Chondrocyte (in vitro differentiated cells): ENCODE measurements at regions not wholly inside any gene's neighbourhood (a gene's known extent, or its start where the extent isn't known, plus 50 kb on each side); places are given as distances from the start of the nearest gene placed in this dataset.

Experiments used
- DNase-seq: peaks from one replicate; pipeline ENCODE4 v3.0.0; 2021; ENCODE audit warnings: mixed read lengths, low spot score
- H3K27ac Mint-ChIP-seq: one replicate; pipeline ENCODE4 v1.8.0; 2021; ENCODE audit warnings: mild to moderate bottlenecking, moderate library complexity, mixed read lengths; ENCODE audit not compliant: unreplicated experiment
- H3K27me3 Mint-ChIP-seq: 2 replicates; pipeline ENCODE4 v1.8.0; 2021; ENCODE audit warnings: low read depth, mixed read lengths
- H3K36me3 Mint-ChIP-seq: 2 replicates; pipeline ENCODE4 v1.8.0; 2021; ENCODE audit warnings: low read depth, mixed read lengths
- H3K4me1 Mint-ChIP-seq: 2 replicates; pipeline ENCODE4 v1.8.0; 2021; ENCODE audit warnings: low read depth, mild to moderate bottlenecking, mixed read lengths
- H3K4me3 Mint-ChIP-seq: one replicate; pipeline ENCODE4 v1.8.0; 2021; ENCODE audit warnings: mild to moderate bottlenecking, moderate library complexity, mixed read lengths; ENCODE audit not compliant: unreplicated experiment
- H3K9me3 Mint-ChIP-seq: 2 replicates; pipeline ENCODE4 v1.8.0; 2021; ENCODE audit warnings: low read depth, mixed read lengths
- CTCF ChIP-seq: fragments of 200-600 bp; sonication (generic); IDR thresholded peaks from 2 replicates; pipeline ENCODE4 v1.5.0; 2021; ENCODE audit warnings: antibody characterized with exemption, mild to moderate bottlenecking, moderate library complexity

GRCh38 chr10:10844251-10844650, 173.4 kb upstream of the CELF2 start:
- Mint-ChIP-seq H3K27ac (no peak overlapping the region), H3K27me3 (no peaks in the 10 kb centered on the region), H3K4me1 (no peaks in the 10 kb centered on the region), H3K9me3 (peaks cover 24% of the 10 kb centered on the region), H3K4me3 (no peak overlapping the region), H3K36me3 (peaks cover 3% of the 10 kb centered on the region)
- DNase-seq = no peak
- TF ChIP-seq CTCF = no peak

GRCh38 chr10:10845185-10845584, 172.5 kb upstream of the CELF2 start:
- TF ChIP-seq CTCF = no peak
- H3K27ac Mint-ChIP-seq = no peak overlapping the region
- no peaks in the 10 kb centered on the region for H3K4me1 Mint-ChIP-seq
- H3K4me3 Mint-ChIP-seq = no peak overlapping the region
- DNase-seq = no peak
- H3K27me3 Mint-ChIP-seq = no peaks in the 10 kb centered on the region
- peaks cover 15% of the 10 kb centered on the region for H3K9me3 Mint-ChIP-seq
- no peaks in the 10 kb centered on the region for H3K36me3 Mint-ChIP-seq

- no peaks in the 10 kb centered on the region for H3K27me3 Mint-ChIP-seq
- H3K27ac Mint-ChIP-seq = no peak overlapping the region
- H3K4me3 Mint-ChIP-seq = no peak overlapping the region
- no peak for DNase-seq
- TF ChIP-seq CTCF = no peak
- no peaks in the 10 kb centered on the region for H3K4me1 Mint-ChIP-seq
- H3K9me3 Mint-ChIP-seq = peaks cover 7% of the 10 kb centered on the region
- H3K36me3 Mint-ChIP-seq = no peaks in the 10 kb centered on the region
Observed at GRCh38 chr10:10845826-10846503, 171.7 kb upstream of the CELF2 start.

GRCh38 chr10:10846504-10846900, 171.2 kb upstream of the CELF2 start:
- Mint-ChIP-seq H3K9me3 (peaks cover 5% of the 10 kb centered on the region), H3K27me3 (no peaks in the 10 kb centered on the region), H3K4me1 (peaks cover 4% of the 10 kb centered on the region)

GRCh38 chr10:10847387-10847786, 170.3 kb upstream of the CELF2 start:
- Mint-ChIP-seq H3K27me3 (no peaks in the 10 kb centered on the region), H3K36me3 (no peaks in the 10 kb centered on the region), H3K4me3 (no peak overlapping the region), H3K4me1 (peaks cover 4% of the 10 kb centered on the region), H3K27ac (no peak overlapping the region), H3K9me3 (peaks cover 7% of the 10 kb centered on the region)
- no peak for DNase-seq
- no peak for TF ChIP-seq CTCF

More at GRCh38 chr10:10846504-10846900, 171.2 kb upstream of the CELF2 start:
- DNase-seq = no peak
- H3K36me3 Mint-ChIP-seq = no peaks in the 10 kb centered on the region
- H3K4me3 Mint-ChIP-seq = no peak overlapping the region
- TF ChIP-seq CTCF = no peak
- no peak overlapping the region for H3K27ac Mint-ChIP-seq
